ENCODE measurements at regions not wholly inside any gene's neighbourhood (a gene's known extent, or its start where the extent isn't known, plus 50 kb on each side); places are given as distances from the start of the nearest gene placed in this dataset.

- Histone ChIP-seq H3K27me3 (ENCODE audit: control insufficient read depth in 2 of 2, insufficient read depth in 2 of 2, low read length in 2 of 2) (no peaks in the 10 kb centered on the region), H3K27ac (ENCODE audit: low read depth in 1 of 2, low read length in 2 of 2) (peak overlapping the region in 1 of 2 donors; percentile 29), H4K20me1 (ENCODE audit: insufficient read depth, low read length) (no peaks in the 10 kb centered on the region), H3K4me2 (replicated peaks; ENCODE audit: extremely low read depth, low read length, poor library complexity, severe bottlenecking) (no peak overlapping the region), H3K36me3 (replicated peaks in 1 of 2; ENCODE audit: control insufficient read depth in 1 of 2, insufficient read depth in 2 of 2, low read length in 2 of 2) (no peaks in the 10 kb centered on the region), H3K9ac (ENCODE audit: insufficient read depth, low read length, poor library complexity, severe bottlenecking) (no peak overlapping the region), H3K79me2 (ENCODE audit: insufficient read depth, low read length) (no peaks in the 10 kb centered on the region), H3K9me3 (replicated peaks in 1 of 2; ENCODE audit: control insufficient read depth in 1 of 2, insufficient read depth in 1 of 2, low read length in 2 of 2) (no peaks in the 10 kb centered on the region), H3K4me1 (ENCODE audit: control insufficient read depth in 1 of 2, insufficient read depth in 2 of 2, low read length in 2 of 2) (peaks cover 59 to 66% of the 10 kb centered on the region in 2 donors), H2AFZ (ENCODE audit: insufficient read depth, low read depth, low read length, poor library complexity, severe bottlenecking) (no peak overlapping the region), H3K4me3 (replicated peaks in 1 of 3; ENCODE audit: low read depth in 2 of 3, low read length in 3 of 3) (no peak overlapping the region)
- peaks cover 0 to 6% (median 0%) of the 10 kb centered on the region in 7 donors for H3K9me3 Mint-ChIP-seq
- WGBS (ENCODE audit: insufficient coverage), result 0% methylated on average over 5 of the region's 5 CpGs
- no peak overlapping the region for H3K4me3 Mint-ChIP-seq
- H3K27me3 Mint-ChIP-seq (ENCODE audit: low read depth in 3 of 3), result peaks cover 0 to 2% (median 2%) of the 10 kb centered on the region in 3 donors
- H3K36me3 Mint-ChIP-seq, result no peaks in the 10 kb centered on the region
- H3K27ac Mint-ChIP-seq, result peak overlapping the region in 5 of 7 donors; percentile 6 to 90 (median 51)
- intact Hi-C loops (cut with micrococcal nuclease), result no loop called here
- TF ChIP-seq, protein P1, sequence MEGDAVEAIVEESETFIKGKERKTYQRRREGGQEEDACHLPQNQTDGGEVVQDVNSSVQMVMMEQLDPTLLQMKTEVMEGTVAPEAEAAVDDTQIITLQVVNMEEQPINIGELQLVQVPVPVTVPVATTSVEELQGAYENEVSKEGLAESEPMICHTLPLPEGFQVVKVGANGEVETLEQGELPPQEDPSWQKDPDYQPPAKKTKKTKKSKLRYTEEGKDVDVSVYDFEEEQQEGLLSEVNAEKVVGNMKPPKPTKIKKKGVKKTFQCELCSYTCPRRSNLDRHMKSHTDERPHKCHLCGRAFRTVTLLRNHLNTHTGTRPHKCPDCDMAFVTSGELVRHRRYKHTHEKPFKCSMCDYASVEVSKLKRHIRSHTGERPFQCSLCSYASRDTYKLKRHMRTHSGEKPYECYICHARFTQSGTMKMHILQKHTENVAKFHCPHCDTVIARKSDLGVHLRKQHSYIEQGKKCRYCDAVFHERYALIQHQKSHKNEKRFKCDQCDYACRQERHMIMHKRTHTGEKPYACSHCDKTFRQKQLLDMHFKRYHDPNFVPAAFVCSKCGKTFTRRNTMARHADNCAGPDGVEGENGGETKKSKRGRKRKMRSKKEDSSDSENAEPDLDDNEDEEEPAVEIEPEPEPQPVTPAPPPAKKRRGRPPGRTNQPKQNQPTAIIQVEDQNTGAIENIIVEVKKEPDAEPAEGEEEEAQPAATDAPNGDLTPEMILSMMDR (IDR thresholded peaks at IDR 0.05), result no peak
- peaks cover 75% of the 10 kb centered on the region for H3K4me1 Mint-ChIP-seq
- DNase-seq, result peak; percentile 39 to 70 (median 66)
Measured at GRCh38 chr11:112525270-112525669, 264.6 kb upstream of the PLET1 start.

DNA sequence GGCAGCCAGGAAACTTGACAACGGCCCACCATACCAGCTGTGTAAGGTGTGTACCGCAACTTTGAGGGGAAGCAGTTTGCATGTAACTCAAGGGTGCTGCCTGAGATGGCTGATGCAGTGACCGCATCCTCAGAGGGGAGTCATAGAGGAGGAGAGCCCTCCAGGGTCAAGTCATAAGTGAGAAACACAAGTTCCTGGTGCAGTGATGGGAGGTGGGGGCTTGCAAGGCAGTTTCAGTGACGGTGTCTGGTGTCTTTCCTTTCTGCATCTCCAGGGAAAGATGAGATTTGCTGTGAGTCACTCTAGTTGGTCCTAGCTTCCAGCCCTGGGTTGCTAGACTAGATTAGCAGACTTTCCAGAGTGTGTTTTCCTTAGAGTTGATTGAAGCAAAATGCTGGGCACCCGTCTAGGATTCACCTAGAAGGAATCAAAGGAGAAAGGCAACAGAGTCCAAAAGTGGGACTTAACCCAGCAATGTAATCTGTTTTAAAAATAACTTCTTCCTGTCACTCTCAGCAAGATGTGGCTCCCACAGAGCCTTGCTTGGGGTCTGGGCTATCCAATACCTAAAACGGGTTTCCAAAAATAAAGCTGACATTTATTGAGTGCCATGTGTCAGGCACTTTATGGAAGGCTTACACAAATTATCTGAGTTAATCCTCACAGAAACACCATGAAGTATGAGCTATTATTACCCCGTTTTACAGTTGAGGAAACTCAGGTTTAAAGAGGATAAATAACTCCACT, 265.4 kb upstream of the PLET1 start:
- no peaks in the 10 kb centered on the region for H3K27me3 ChIP-seq (ENCODE audit: control insufficient read depth in 2 of 2, insufficient read depth in 2 of 2, low read length in 2 of 2)
- peaks cover 0 to 6% (median 0%) of the 10 kb centered on the region in 7 donors for H3K9me3 Mint-ChIP-seq
- no peaks in the 10 kb centered on the region for H3K9me3 ChIP-seq (replicated peaks in 1 of 2; ENCODE audit: control insufficient read depth in 1 of 2, insufficient read depth in 1 of 2, low read length in 2 of 2)
- H3K4me1 ChIP-seq (ENCODE audit: control insufficient read depth in 1 of 2, insufficient read depth in 2 of 2, low read length in 2 of 2), result peaks cover 59 to 66% of the 10 kb centered on the region in 2 donors
- H3K4me3 ChIP-seq (replicated peaks in 1 of 3; ENCODE audit: low read depth in 2 of 3, low read length in 3 of 3), result no peak overlapping the region
- TF ChIP-seq, protein P1 (IDR thresholded peaks at IDR 0.05), result no peak
- DNase-seq, result peak in 1 of 3 donors; percentile 39
- no peaks in the 10 kb centered on the region for H3K36me3 ChIP-seq (replicated peaks in 1 of 2; ENCODE audit: control insufficient read depth in 1 of 2, insufficient read depth in 2 of 2, low read length in 2 of 2)
- H3K27ac Mint-ChIP-seq, result peak overlapping the region in 4 of 7 donors; percentile 42 to 90 (median 56)
- H2AFZ ChIP-seq (ENCODE audit: insufficient read depth, low read depth, low read length, poor library complexity, severe bottlenecking), result no peak overlapping the region
- H3K27ac ChIP-seq (ENCODE audit: low read depth in 1 of 2, low read length in 2 of 2), result no peak overlapping the region
- WGBS (ENCODE audit: insufficient coverage), result 26% methylated on average over 5 of the region's 7 CpGs
- peaks cover 0 to 2% (median 2%) of the 10 kb centered on the region in 3 donors for H3K27me3 Mint-ChIP-seq (ENCODE audit: low read depth in 3 of 3)
- H3K4me2 ChIP-seq (replicated peaks; ENCODE audit: extremely low read depth, low read length, poor library complexity, severe bottlenecking), result no peak overlapping the region
- H3K9ac ChIP-seq (ENCODE audit: insufficient read depth, low read length, poor library complexity, severe bottlenecking), result no peak overlapping the region
- no peaks in the 10 kb centered on the region for H3K36me3 Mint-ChIP-seq
- no peak overlapping the region for H3K4me3 Mint-ChIP-seq
- intact Hi-C loops (cut with micrococcal nuclease), result no loop called here
- H4K20me1 ChIP-seq (ENCODE audit: insufficient read depth, low read length), result no peaks in the 10 kb centered on the region
- peaks cover 75% of the 10 kb centered on the region for H3K4me1 Mint-ChIP-seq
- no peaks in the 10 kb centered on the region for H3K79me2 ChIP-seq (ENCODE audit: insufficient read depth, low read length)
